H9 (cell line): ENCODE measurements at regions not wholly inside any gene's neighbourhood (a gene's known extent, or its start where the extent isn't known, plus 50 kb on each side); places are given as distances from the start of the nearest gene placed in this dataset.

Experiments used
- DNase-seq: peaks from one replicate; pipeline ENCODE4 v3.0.0-alpha.2; 2017
- H2AFZ ChIP-seq: one replicate; pipeline ENCODE4 v1.6.1; 2013; ENCODE audit warnings: mild to moderate bottlenecking, low read length, control low read depth, moderate library complexity
- H2AK5ac ChIP-seq: 2 replicates; pipeline ENCODE4 v1.6.1; 2013; ENCODE audit warnings: low read length, control low read depth, mixed read lengths; ENCODE audit not compliant: insufficient read length
- H2BK120ac ChIP-seq: one replicate; pipeline ENCODE4 v1.6.1; 2013; ENCODE audit warnings: low read depth, mild to moderate bottlenecking, low read length, control low read depth, inconsistent platforms; ENCODE audit not compliant: poor library complexity, severe bottlenecking
- H2BK12ac ChIP-seq: 2 replicates; pipeline ENCODE4 v1.6.1; 2013; ENCODE audit warnings: low read length, control low read depth, mixed read lengths, low read depth; ENCODE audit not compliant: insufficient read length
- H2BK15ac ChIP-seq: 2 replicates; pipeline ENCODE4 v1.6.1; 2013; ENCODE audit warnings: low read depth, low read length, control low read depth
- H2BK20ac ChIP-seq: one replicate; pipeline ENCODE4 v1.6.1; 2013; ENCODE audit warnings: low read depth, mild to moderate bottlenecking, low read length, control low read depth, inconsistent platforms; ENCODE audit not compliant: poor library complexity, severe bottlenecking
- H2BK5ac ChIP-seq: 2 replicates; pipeline ENCODE4 v1.6.1; 2013; ENCODE audit warnings: low read length, control low read depth, mixed read lengths; ENCODE audit not compliant: insufficient read length
- H3K14ac ChIP-seq: 2 replicates; pipeline ENCODE4 v1.6.1; 2013; ENCODE audit warnings: low read length, control low read depth; ENCODE audit not compliant: insufficient read depth
- H3K18ac ChIP-seq: 2 replicates; pipeline ENCODE4 v1.6.1; 2013; ENCODE audit warnings: low read depth, mild to moderate bottlenecking, mixed read lengths, low read length, control low read depth; ENCODE audit not compliant: insufficient read length
- H3K23ac ChIP-seq: 2 replicates; pipeline ENCODE4 v1.6.1; 2013; ENCODE audit warnings: low read length, control low read depth, mixed read lengths, low read depth; ENCODE audit not compliant: insufficient read length
- H3K23me2 ChIP-seq: 2 replicates; pipeline ENCODE4 v1.6.1; 2013; ENCODE audit warnings: low read depth, mild to moderate bottlenecking, mixed read lengths, low read length, control low read depth; ENCODE audit not compliant: insufficient read length, poor library complexity, severe bottlenecking
- H3K27ac ChIP-seq: 2 replicates; pipeline ENCODE4 v1.5.1; 2013; ENCODE audit warnings: low read length, control low read depth, mixed read lengths, low read depth; ENCODE audit not compliant: insufficient read length
- H3K27me3 ChIP-seq: 2 replicates; pipeline ENCODE4 v1.6.1; 2013; ENCODE audit warnings: low read length, control low read depth, inconsistent platforms; ENCODE audit not compliant: insufficient read depth
- H3K4ac ChIP-seq: 2 replicates; pipeline ENCODE4 v1.6.1; 2013; ENCODE audit warnings: low read depth, mild to moderate bottlenecking, control low read depth, inconsistent platforms, low read length, moderate library complexity
- H3K4me1 ChIP-seq: 2 replicates; pipeline ENCODE4 v1.6.1; 2013; ENCODE audit warnings: low read length, control low read depth, inconsistent platforms; ENCODE audit not compliant: insufficient read depth
- H3K4me2 ChIP-seq: 2 replicates; pipeline ENCODE4 v1.6.1; 2013; ENCODE audit warnings: low read length, control low read depth, mixed read lengths; ENCODE audit not compliant: insufficient read length, insufficient read depth
- H3K56ac ChIP-seq: 2 replicates; pipeline ENCODE4 v1.6.1; 2013; ENCODE audit warnings: low read depth, mild to moderate bottlenecking, mixed read lengths, low read length, control low read depth; ENCODE audit not compliant: insufficient read length
- H3K79me1 ChIP-seq: 2 replicates; pipeline ENCODE4 v1.6.1; 2013; ENCODE audit warnings: low read depth, mild to moderate bottlenecking, moderate library complexity, low read length, control low read depth, inconsistent platforms; ENCODE audit not compliant: insufficient read depth, poor library complexity, severe bottlenecking
- H3K79me2 ChIP-seq: 2 replicates; pipeline ENCODE4 v1.6.1; 2013; ENCODE audit warnings: low read length, control low read depth, inconsistent platforms; ENCODE audit not compliant: insufficient read depth
- H3K9ac ChIP-seq: 2 replicates; pipeline ENCODE4 v1.6.1; 2013; ENCODE audit warnings: low read length, control low read depth, mixed read lengths; ENCODE audit not compliant: insufficient read length; ENCODE audit errors: extremely low read depth
- H3K9me3 ChIP-seq: one replicate; pipeline ENCODE4 v1.6.1; 2013; ENCODE audit warnings: low read depth, low read length, inconsistent platforms; ENCODE audit not compliant: control insufficient read depth
- H3T11ph ChIP-seq: one replicate; pipeline ENCODE4 v1.6.1; 2013; ENCODE audit warnings: mild to moderate bottlenecking, low read length, control low read depth, inconsistent platforms
- H4K20me1 ChIP-seq: one replicate; pipeline ENCODE4 v1.6.1; 2013; ENCODE audit not compliant: control insufficient read depth, insufficient read length, insufficient read depth
- H4K5ac ChIP-seq: 2 replicates; pipeline ENCODE4 v1.6.1; 2013; ENCODE audit warnings: low read depth, mild to moderate bottlenecking, mixed read lengths, low read length, control low read depth; ENCODE audit not compliant: insufficient read length
- H4K8ac ChIP-seq: replicated peaks from 2 replicates; pipeline ENCODE4 v1.6.1; 2013; ENCODE audit warnings: low read length, control low read depth, mixed read lengths, low read depth; ENCODE audit not compliant: insufficient read length
- H4K91ac ChIP-seq: 2 replicates; pipeline ENCODE4 v1.6.1; 2013; ENCODE audit warnings: low read depth, mild to moderate bottlenecking, moderate library complexity, mixed read lengths, low read length, control low read depth; ENCODE audit not compliant: insufficient read length
- H3K27ac Mint-ChIP-seq, 3 experiments: 2 replicates in 2 of 3; 3 replicates in 1 of 3; pipeline ENCODE4 v1.8.0; 2020 to 2021; ENCODE audit warnings: mixed read lengths in 3 of 3, mild to moderate bottlenecking in 1 of 3, moderate library complexity in 1 of 3
- H3K27me3 Mint-ChIP-seq: 2 replicates; pipeline ENCODE4 v1.8.0; 2021; ENCODE audit warnings: low read depth, mild to moderate bottlenecking, moderate library complexity, mixed read lengths
- H3K36me3 Mint-ChIP-seq, 3 experiments: 2 replicates in 2 of 3; 3 replicates in 1 of 3; pipeline ENCODE4 v1.8.0; 2020 to 2021; ENCODE audit warnings: low read depth in 3 of 3, mixed read lengths in 3 of 3; ENCODE audit not compliant: insufficient read depth in 1 of 3
- H3K4me1 Mint-ChIP-seq, 2 experiments: 2 replicates each; pipeline ENCODE4 v1.8.0; 2020; ENCODE audit warnings: mixed read lengths in 2 of 2
- H3K4me3 Mint-ChIP-seq, 2 experiments: 2 replicates in 1 of 2; 3 replicates in 1 of 2; pipeline ENCODE4 v1.8.0; 2020 to 2021; ENCODE audit warnings: mild to moderate bottlenecking in 2 of 2, mixed read lengths in 2 of 2, moderate library complexity in 1 of 2
- H3K9me3 Mint-ChIP-seq, 2 experiments: 2 replicates in 1 of 2; 3 replicates in 1 of 2; pipeline ENCODE4 v1.8.0; 2020; ENCODE audit warnings: mild to moderate bottlenecking in 2 of 2, mixed read lengths in 2 of 2, moderate library complexity in 1 of 2
- CTCF ChIP-seq: fragments of 200-600 bp; sonication (generic); conservative IDR thresholded peaks from 3 replicates; pipeline ENCODE4 v1.8.0; 2021; ENCODE audit warnings: antibody characterized with exemption, mild to moderate bottlenecking
- WGBS: extraction: QIAGEN DNeasy Blood & Tissue Kit; methylation state at CpG from one replicate; pipeline ENCODE4 v1.1.7; 2013; ENCODE audit warnings: missing lambda C conversion rate, low lambda C conversion rate, mixed read lengths; ENCODE audit not compliant: insufficient read length; ENCODE audit errors: extremely low coverage; 5-methylcytosine and 5-hydroxymethylcytosine counted together

GRCh38 chrX:79573760-79574159 lies 206.6 kb upstream of the ITM2A start:
- H3K27me3 ChIP-seq: no peaks in the 10 kb centered on the region

More at GRCh38 chrX:79573760-79574159, 206.6 kb upstream of the ITM2A start:
- Histone ChIP-seq H2AK5ac (no peak overlapping the region), H4K20me1 (no peaks in the 10 kb centered on the region), H4K5ac (no peak overlapping the region), H3K18ac (no peak overlapping the region), H2BK20ac (no peak overlapping the region), H3K56ac (no peak overlapping the region), H2AFZ (no peak overlapping the region), H3K9me3 (peaks cover 19% of the 10 kb centered on the region), H4K91ac (no peak overlapping the region), H2BK5ac (no peak overlapping the region), H3K4me1 (no peaks in the 10 kb centered on the region), H3K9ac (no peak overlapping the region), H3K4ac (no peak overlapping the region), H3K27ac (no peak overlapping the region), H2BK15ac (no peak overlapping the region), H3K14ac (no peak overlapping the region), H3K79me2 (no peaks in the 10 kb centered on the region), H3K4me2 (no peak overlapping the region), H3K23ac (no peak overlapping the region), H2BK12ac (no peak overlapping the region), H2BK120ac (no peak overlapping the region), H3T11ph (no peak overlapping the region), H3K23me2 (no peaks in the 10 kb centered on the region), H4K8ac (no peak overlapping the region), H3K79me1 (no peaks in the 10 kb centered on the region)
- DNase-seq: no peak
- H3K4me3 Mint-ChIP-seq: no peak overlapping the region
- no peak overlapping the region for H3K27ac Mint-ChIP-seq
- no peaks in the 10 kb centered on the region for H3K27me3 Mint-ChIP-seq
- TF ChIP-seq CTCF: no peak
- WGBS: no CpG with 5 or more reads among the region's 1 CpG
- no peaks in the 10 kb centered on the region for H3K4me1 Mint-ChIP-seq
- H3K36me3 Mint-ChIP-seq: peaks cover 0 to 6% (median 2%) of the 10 kb centered on the region in 3 experiments; a peak in 3 of 7 replicates
- H3K9me3 Mint-ChIP-seq: peaks cover 43 to 57% of the 10 kb centered on the region in 2 experiments
